ENCODE measurements at regions not wholly inside any gene's neighbourhood (a gene's known extent, or its start where the extent isn't known, plus 50 kb on each side); places are given as distances from the start of the nearest gene placed in this dataset.

DNA sequence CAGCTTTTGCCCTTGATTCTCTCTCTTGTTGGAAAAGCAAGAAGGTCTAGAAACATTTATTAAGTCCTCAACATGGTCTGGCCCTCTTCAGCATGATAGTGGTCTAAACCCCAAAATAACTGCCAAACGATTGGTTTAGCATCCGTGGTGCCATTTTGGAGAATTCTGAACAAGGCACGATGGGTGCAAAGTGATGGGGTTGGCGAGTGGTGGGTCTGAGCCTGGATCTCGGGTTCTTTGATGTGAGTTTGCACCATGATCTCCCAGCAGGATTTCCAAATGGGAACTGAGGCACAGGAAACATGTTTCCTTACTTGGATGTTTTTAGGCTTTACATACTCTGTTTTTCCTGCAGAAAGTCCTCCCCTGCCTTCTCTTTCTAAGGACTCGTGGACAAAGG is 240.3 kb downstream of the MYCN start:
- DNase-seq: no peak

- no peak for DNase-seq
These were observed 239.5 kb downstream of the MYCN start for GRCh38 chr2:16179701-16180416.

DNA sequence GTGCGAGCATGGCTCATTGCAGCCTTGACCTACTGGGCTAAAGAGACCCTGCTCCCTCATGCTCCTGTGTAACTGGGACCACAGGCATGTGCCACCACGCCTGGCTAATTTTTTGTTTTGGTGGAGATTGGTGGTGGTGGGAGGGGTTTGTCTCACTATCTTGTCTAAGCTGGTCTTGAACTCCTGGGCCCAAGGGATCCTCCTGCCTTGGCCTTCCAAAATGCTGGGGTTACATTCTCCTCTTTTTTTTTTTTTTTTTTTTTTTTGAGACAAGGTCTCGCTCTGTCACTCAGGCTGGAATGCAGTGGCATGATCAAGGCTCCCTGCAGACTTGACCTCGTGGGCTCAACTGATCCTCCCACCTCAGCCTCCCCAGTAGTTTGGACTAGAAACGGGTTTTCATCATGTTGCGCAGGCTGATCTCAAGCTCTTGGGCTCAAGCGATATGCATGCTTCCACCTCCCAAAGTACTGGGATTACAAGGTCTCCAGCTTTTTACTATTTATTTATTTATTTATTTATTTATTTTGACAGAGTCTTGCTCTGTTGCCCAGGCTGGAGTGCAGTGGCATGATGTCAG is 238.3 kb downstream of the MYCN start:
- DNase-seq: no peak

DNA sequence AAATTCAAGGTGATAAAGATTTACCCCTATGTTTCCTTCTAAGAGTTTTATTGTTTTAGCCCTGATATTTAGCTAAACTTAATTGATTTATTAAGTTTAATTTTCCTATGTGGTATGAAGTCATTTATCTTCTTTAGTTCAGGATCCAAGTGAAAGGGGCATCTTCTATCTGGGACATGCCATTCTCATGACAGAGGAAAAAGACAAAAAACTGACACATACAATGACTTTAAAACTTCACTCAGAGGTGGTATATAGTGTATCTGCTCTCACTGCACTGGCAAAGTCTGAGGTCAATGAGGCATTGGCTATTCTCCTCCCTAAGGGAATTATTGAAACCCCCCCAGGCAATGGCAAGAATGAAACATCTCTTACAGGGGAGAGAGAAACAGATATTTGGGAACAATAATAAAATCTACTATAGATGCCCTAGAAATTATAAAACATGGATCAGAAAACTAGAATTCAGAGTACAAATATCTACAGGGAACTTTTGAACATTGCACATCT is 237.4 kb downstream of the MYCN start:
- DNase-seq: no peak

GRCh38 chr2:16176971-16177480 is 236.7 kb downstream of the MYCN start:
- no peak for DNase-seq

DNA sequence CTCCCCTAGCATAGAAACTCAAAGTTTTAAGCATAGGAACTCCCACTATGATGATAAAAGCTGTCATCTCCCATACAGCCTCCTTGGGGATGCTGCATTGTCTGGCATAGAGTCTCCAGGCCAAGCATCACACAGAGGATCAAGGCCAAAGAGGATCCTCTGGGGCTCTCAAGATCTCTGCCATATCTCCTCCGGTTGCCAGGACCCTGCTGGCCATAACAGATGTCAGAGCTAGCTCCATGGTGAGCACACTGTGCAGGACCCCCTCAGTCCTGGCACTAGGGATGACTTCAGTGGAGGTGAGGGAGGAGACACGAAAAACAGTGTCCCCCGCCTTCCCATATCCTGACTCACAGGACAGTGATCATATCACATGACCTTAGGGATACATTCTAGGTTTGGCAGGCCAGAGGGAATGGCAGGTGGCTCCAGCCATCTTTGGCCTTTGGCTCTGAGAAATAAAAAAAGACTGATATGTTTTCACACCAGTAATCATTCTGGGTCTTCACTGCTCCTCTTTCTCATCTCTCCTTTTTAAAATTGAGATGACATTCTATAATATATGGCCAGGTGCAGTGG is 235.0 kb downstream of the MYCN start:
- no peak for DNase-seq

GRCh38 chr2:16174693-16175045 is 234.3 kb downstream of the MYCN start:
- no peak for DNase-seq

DNA sequence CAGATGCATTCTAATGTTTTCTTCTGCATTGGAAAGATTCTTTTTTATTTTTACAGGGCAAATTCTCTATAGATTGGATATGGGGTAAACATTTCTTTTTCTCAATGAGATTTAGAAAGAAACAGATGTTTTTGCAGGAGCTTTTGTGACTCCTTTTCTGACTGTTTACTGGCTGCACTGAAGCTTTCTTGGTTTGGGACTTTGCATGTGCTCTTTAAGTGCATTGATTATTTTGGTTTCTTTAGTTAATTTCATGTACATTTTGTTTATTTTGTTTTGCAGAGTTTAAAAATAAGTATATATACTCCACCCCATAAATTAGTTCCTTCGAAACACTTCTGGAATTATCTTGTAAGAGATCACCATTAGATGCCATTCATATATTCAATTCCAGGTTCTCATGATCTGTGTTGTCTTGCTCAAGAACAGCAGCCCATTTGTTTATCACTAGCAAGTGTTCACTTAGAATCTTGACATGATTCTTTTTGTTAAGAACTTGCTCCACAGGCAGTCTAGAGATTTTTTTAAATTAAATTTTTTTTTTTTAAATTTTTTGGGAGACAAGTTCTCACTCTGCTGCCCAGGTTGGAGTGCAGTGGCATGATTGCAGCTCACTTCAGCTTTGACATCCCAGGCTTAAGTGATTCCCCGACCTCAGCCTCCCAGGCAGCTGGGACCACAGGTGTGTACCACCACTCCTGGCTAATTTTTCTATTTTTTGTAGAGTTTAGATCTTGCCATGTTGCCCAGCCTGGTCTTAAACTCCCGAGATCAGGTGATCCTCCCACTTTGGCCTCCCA is 233.7 kb downstream of the MYCN start:
- no peak for DNase-seq

- no peak for DNase-seq
These were observed 232.2 kb downstream of the MYCN start for GRCh38 chr2:16172324-16173175.

GRCh38 chr2:16171425-16171920 is 231.1 kb downstream of the MYCN start:
- no peak for DNase-seq

DNA sequence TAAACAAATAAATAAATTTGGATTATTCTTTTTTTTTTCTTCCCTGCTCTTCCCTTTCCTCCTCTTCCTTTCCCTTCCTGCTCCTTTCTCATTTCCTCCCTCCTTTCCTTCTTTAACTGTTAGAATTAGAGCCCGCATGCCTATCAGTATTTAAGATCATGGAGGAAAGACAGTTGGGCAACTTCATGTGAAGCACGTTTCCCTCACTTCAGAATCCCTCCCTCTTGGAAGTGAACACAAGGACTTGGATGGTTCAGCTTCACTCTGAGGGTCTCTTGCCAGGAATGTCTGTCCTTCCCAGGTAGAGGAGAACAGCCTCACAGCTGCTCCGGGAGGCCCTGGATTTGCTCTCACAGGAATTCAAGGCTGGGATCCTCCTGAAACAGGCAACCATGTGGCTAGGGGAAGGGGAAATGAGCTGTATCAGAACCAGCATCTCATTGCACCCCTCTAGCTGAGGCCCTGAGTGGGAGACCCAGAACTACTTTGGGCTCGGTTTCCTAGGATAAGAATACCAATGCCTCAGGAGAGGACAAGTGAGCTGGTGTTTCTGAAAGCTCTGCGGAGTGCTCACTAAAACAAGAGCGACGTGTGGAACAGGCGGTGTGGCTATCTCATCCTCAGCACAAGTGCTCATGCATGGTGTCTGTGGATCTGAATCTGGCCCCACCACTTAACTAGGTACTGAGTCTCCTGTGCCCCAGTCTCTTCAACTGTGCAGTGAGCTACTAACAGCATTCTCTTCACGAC is 230.5 kb downstream of the MYCN start:
- DNase-seq: no peak

- no peak for DNase-seq
These were observed 229.1 kb downstream of the MYCN start for GRCh38 chr2:16169381-16169960.

GRCh38 chr2:16168506-16169264 is 228.3 kb downstream of the MYCN start:
- DNase-seq: no peak

GRCh38 chr2:16167870-16168426 is 227.6 kb downstream of the MYCN start:
- DNase-seq: no peak

DNA sequence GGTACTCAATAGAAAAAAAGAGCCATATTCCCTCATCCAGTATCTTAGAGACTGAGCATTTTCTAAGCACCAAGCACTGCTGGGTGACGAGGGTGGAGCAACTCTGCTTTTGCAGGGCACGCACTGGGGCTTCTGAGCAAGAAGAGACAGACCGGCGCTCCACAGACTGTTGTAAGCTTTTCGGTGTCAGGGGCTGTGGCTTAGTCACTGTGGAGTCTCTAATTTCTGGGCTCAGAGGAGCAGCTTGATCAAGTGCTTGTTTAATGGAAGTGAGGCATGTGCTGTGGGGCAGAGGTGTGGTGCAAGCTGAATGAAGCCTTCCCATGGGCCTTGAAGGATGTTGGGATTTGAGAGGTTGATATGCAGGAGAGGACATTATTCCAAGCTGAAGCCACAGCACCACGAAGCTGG is 227.1 kb downstream of the MYCN start:
- DNase-seq: no peak

GRCh38 chr2:16166327-16166981 is 226.1 kb downstream of the MYCN start:
- DNase-seq: no peak

GRCh38 chr2:16165518-16166326 is 225.4 kb downstream of the MYCN start:
- no peak for DNase-seq

- no peak for DNase-seq
These were observed 222.2 kb downstream of the MYCN start for GRCh38 chr2:16162491-16163040.

All from activated T-cell treated with anti-CD3 and anti-CD28 coated beads, Interleukin-2, amount 50 U/mL, for 1 hour (primary cell).